ENCODE measurements at regions not wholly inside any gene's neighbourhood (a gene's known extent, or its start where the extent isn't known, plus 50 kb on each side); places are given as distances from the start of the nearest gene placed in this dataset.

DNA sequence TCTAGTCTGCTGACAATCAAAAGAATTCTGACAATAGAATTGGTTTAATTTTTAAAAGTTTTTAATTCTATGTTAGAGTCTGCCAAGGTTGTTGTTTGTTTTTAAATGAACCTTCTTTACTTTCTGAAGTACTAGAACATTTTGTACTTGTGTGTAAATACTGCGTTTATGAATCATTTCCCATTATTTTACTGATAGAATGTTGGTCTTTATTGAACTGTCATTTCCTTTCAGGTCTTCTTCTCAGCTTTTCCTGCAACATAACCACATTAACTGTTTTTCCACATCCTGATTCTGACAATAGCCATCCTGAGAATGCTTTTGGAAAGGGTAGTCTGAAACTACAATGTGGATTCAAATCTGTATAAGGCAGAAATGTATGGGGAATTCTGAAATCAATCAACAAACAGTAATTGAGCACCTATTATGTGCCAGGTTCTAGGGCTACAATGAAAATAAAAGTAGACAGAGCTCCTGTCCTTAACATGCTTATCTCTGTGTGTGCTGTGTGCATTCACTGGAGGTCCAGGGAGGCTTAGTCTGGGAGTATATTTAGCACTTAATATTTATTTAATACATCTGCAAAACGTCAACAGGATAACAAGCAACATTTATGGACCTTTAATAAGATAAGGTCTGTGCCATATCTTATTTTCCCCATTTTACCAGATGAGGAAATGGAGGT is 73.1 kb upstream of the SLC38A2 start:
- H3K36me3 ChIP-seq (ENCODE audit: control insufficient read depth, insufficient read depth, low read length): no peaks in the 10 kb centered on the region
- no peaks in the 10 kb centered on the region for H3K27me3 ChIP-seq (ENCODE audit: control insufficient read depth, insufficient read depth, low read length)
- H3K4me3 ChIP-seq (ENCODE audit: low read depth, low read length): no peak overlapping the region
- TF ChIP-seq, protein P1, sequence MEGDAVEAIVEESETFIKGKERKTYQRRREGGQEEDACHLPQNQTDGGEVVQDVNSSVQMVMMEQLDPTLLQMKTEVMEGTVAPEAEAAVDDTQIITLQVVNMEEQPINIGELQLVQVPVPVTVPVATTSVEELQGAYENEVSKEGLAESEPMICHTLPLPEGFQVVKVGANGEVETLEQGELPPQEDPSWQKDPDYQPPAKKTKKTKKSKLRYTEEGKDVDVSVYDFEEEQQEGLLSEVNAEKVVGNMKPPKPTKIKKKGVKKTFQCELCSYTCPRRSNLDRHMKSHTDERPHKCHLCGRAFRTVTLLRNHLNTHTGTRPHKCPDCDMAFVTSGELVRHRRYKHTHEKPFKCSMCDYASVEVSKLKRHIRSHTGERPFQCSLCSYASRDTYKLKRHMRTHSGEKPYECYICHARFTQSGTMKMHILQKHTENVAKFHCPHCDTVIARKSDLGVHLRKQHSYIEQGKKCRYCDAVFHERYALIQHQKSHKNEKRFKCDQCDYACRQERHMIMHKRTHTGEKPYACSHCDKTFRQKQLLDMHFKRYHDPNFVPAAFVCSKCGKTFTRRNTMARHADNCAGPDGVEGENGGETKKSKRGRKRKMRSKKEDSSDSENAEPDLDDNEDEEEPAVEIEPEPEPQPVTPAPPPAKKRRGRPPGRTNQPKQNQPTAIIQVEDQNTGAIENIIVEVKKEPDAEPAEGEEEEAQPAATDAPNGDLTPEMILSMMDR (IDR thresholded peaks at IDR 0.05; ENCODE audit: insufficient read depth, low read length, poor library complexity, severe bottlenecking): no peak
- no peak for DNase-seq (ENCODE audit: low read depth)

DNA sequence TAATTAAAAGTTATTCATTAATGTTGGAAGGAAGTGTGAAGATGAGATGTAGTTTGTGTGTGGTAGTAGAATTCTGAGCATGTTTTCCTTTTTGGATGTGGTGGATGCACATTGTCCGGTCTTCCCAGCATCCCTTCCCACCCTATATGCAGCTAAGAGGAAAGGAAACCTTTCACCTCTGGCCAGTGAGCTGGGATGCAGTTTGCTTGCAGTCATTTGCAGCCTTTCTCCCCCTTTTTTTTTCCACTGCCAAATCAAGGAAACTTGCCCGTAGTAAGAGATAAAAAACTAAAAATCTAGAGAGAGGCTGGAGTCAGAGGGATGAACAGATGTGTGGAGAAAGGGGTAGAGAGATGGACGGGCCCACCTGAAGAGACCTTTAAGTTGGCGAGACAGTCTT is 72.5 kb upstream of the SLC38A2 start:
- Histone ChIP-seq H3K27me3 (ENCODE audit: control insufficient read depth, insufficient read depth, low read length) (no peaks in the 10 kb centered on the region), H3K36me3 (ENCODE audit: control insufficient read depth, insufficient read depth, low read length) (no peaks in the 10 kb centered on the region), H3K4me3 (ENCODE audit: low read depth, low read length) (no peak overlapping the region)
- TF ChIP-seq, protein P1 (IDR thresholded peaks at IDR 0.05; ENCODE audit: insufficient read depth, low read length, poor library complexity, severe bottlenecking): no peak
- no peak for DNase-seq (ENCODE audit: low read depth)

DNA sequence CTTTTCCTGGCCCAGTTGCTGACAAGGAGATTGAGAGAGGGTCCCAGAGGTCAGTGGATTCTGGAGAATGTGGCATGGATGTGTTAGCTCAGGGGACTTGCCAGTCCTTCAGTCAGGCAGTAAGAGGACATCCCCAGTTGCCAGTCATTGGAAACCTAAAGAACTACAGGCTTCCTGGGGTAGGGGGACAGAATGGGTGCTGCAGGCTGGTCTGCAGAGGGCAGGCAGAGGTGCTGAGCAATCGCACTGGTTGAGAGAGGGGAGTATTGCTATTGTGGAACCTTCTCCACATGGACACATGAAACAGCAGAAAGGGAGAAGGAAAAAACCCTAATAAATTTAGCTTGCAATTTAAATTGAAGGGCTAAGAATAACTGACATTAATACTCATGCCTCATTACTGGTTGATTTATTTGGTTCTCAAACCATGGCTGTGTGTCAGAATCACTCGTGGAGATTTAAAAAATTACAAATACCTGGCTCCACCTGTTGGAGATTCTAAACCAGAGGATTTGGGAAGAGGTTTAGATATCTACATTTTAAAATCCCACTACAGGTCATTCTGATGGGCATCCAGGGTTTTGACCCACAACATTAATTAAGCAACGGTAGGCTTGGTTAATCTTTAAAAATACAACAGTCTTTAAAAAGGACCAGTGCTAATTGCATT is 71.2 kb upstream of the SLC38A2 start:
- Histone ChIP-seq H3K27me3 (ENCODE audit: control insufficient read depth, insufficient read depth, low read length) (no peaks in the 10 kb centered on the region), H3K36me3 (ENCODE audit: control insufficient read depth, insufficient read depth, low read length) (no peaks in the 10 kb centered on the region), H3K4me3 (ENCODE audit: low read depth, low read length) (no peak overlapping the region)
- no peak for DNase-seq (ENCODE audit: low read depth)
- TF ChIP-seq, protein P1 (IDR thresholded peaks at IDR 0.05; ENCODE audit: insufficient read depth, low read length, poor library complexity, severe bottlenecking): no peak

DNA sequence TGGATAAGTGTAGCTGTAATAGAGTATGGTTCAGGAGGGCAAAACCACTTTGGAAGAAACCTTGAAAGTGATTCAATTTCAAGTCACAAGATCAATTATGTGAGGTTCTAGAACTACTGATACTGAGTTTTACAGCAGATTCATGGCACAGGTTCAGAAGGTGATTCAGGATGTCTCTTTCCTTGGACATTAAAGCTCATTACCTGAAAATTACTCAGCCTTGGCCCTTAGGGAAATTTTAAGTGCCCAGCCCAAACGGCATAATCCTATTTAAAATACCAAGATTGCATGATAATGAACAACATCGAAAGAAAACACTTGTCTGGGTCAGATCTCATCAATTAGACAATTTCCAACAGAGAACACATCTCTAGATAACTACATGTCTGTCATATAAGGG is 70.2 kb upstream of the SLC38A2 start:
- DNase-seq (ENCODE audit: low read depth): no peak
- Histone ChIP-seq H3K4me3 (ENCODE audit: low read depth, low read length) (no peak overlapping the region), H3K27me3 (ENCODE audit: control insufficient read depth, insufficient read depth, low read length) (no peaks in the 10 kb centered on the region), H3K36me3 (ENCODE audit: control insufficient read depth, insufficient read depth, low read length) (no peaks in the 10 kb centered on the region)
- TF ChIP-seq, protein P1 (IDR thresholded peaks at IDR 0.05; ENCODE audit: insufficient read depth, low read length, poor library complexity, severe bottlenecking): no peak

DNA sequence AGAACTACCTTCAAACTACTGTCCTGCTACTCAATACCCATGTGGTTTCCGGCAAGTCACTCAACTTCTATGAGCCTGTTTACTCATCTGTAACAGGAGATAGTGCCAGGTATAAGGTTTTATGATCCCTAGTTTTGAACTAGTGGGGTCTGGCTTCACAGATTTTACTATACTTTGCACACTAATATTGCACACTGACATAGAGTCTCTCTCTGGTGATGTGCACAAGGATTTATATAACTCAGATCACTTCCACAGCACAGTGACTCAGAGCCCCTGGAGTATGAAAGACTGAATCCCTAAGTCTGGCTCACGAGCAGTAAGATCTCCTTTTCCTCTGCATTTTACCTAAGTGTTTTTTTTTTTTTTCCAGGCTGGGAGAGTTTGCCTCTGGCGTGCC is 69.7 kb upstream of the SLC38A2 start:
- H3K36me3 ChIP-seq (ENCODE audit: control insufficient read depth, insufficient read depth, low read length): no peaks in the 10 kb centered on the region
- no peak overlapping the region for H3K4me3 ChIP-seq (ENCODE audit: low read depth, low read length)
- H3K27me3 ChIP-seq (ENCODE audit: control insufficient read depth, insufficient read depth, low read length): no peaks in the 10 kb centered on the region
- DNase-seq (ENCODE audit: low read depth): peak; percentile 59
- TF ChIP-seq, protein P1 (IDR thresholded peaks at IDR 0.05; ENCODE audit: insufficient read depth, low read length, poor library complexity, severe bottlenecking): no peak

All from kidney epithelial cell (primary cell).